Lung (tissue), 11 donors: ENCODE measurements at regions not wholly inside any gene's neighbourhood (a gene's known extent, or its start where the extent isn't known, plus 50 kb on each side); places are given as distances from the start of the nearest gene placed in this dataset.

Experiments
- ATAC-seq: fragments of 200-7000 bp; cut with Tn5 transposase; one replicate; pipeline ENCODE4 v1.9.1; 2020; ENCODE audit warnings: moderate number of reproducible peaks; ENCODE audit not compliant: insufficient read depth, low FRiP score
- DNase-seq, 3 donors: peaks; one replicate each; pipeline ENCODE4 v3.0.0-alpha.2; 2013 to 2017
- H3K27ac ChIP-seq, 2 donors: one replicate each; pipeline ENCODE4 v1.5.1; 2013; ENCODE audit warnings: mild to moderate bottlenecking in 2 of 2, moderate library complexity in 2 of 2, control low read depth in 1 of 2, inconsistent platforms in 1 of 2, low read depth in 1 of 2, low read length in 1 of 2
- H3K27me3 ChIP-seq, 3 donors: one replicate each; pipeline ENCODE4 v1.5.1; 2013; ENCODE audit warnings: low read length in 2 of 3; ENCODE audit not compliant: control insufficient read depth in 3 of 3, insufficient read depth in 3 of 3
- H3K36me3 ChIP-seq, 4 donors: one replicate each; pipeline ENCODE4 v1.5.1; 2013; ENCODE audit warnings: low read length in 4 of 4, mild to moderate bottlenecking in 1 of 4, moderate library complexity in 1 of 4; ENCODE audit not compliant: control insufficient read depth in 4 of 4, insufficient read depth in 4 of 4
- H3K4me1 ChIP-seq, 5 donors: one replicate each; pipeline ENCODE4 v1.5.1; 2013; ENCODE audit warnings: low read length in 5 of 5, mild to moderate bottlenecking in 2 of 5, moderate library complexity in 1 of 5; ENCODE audit not compliant: control insufficient read depth in 5 of 5, insufficient read depth in 5 of 5
- H3K4me3 ChIP-seq: one replicate; pipeline ENCODE4 v1.5.1; 2013; ENCODE audit warnings: mild to moderate bottlenecking, control low read depth, moderate library complexity
- H3K9ac ChIP-seq, 2 donors: one replicate each; pipeline ENCODE4 v1.5.1; 2013; ENCODE audit warnings: low read length in 2 of 2, control low read depth in 1 of 2; ENCODE audit not compliant: insufficient read depth in 1 of 2
- H3K9me3 ChIP-seq, 4 donors: one replicate each; pipeline ENCODE4 v1.5.1; 2013; ENCODE audit warnings: low read length in 3 of 4, mild to moderate bottlenecking in 1 of 4, moderate library complexity in 1 of 4; ENCODE audit not compliant: control insufficient read depth in 4 of 4, insufficient read depth in 3 of 4
- WGBS, 2 donors: extraction: QIAGEN DNeasy Blood & Tissue Kit; methylation state at CpG; one replicate each; pipeline ENCODE4 v1.1.7; 2013; 5-methylcytosine and 5-hydroxymethylcytosine counted together
- TF ChIP-seq, protein P1 (sequence below): IDR thresholded peaks from 2 replicates; pipeline ENCODE4 v1.5.1; 2012; ENCODE audit warnings: mild to moderate bottlenecking; ENCODE audit errors: control extremely low read depth, extremely low read depth
- donor health status: control.
- donor health status: control.
- donor health status: Bipolar disorder and iron deficiency.
- donor health status: healthy.
- donor health status: DM: yes; HTN: yes; CAD: no.

DNA sequence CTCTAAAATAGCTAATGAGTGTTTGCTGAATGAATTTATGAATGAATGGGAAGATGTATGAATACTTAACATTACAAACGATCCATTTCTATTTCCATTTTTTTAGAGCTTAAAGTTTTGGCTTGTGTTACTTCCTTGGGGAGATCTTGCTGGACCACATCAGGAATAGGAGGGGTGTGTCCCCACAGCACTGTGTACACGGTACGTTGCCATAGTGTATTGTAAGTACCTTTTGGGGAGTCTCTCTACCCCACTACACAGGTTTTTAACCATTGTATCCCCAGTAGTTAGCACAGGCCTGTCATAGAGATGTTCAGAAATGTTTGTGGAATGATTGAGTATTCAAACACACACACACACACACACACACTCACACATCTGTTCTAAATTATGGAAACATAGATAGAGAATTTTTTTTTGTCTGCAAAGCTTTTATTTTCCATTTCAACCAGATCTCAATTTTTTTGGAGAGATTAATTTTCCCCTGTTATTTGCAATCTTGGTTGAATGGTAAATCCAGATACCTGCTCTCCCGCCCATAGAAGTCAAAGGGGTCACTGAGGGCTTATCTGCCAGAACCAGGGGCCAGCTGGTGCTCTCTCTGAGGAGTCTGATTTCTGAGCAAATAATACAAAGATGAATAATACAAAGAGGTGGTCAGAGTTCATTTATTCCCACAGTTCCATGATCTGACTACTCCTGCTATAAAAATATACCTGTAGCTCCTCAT, 471.0 kb downstream of the INSC start:
- no peaks in the 10 kb centered on the region for H3K27me3 ChIP-seq
- no peak overlapping the region for H3K4me3 ChIP-seq
- H3K27ac ChIP-seq = no peak overlapping the region
- H3K36me3 ChIP-seq = no peaks in the 10 kb centered on the region
- no peak overlapping the region for H3K9ac ChIP-seq
- no peak for DNase-seq
- H3K9me3 ChIP-seq = peaks cover 0 to 1% (median 0%) of the 10 kb centered on the region in 4 donors
- ATAC-seq = no peak
- peaks cover 0 to 1% (median 0%) of the 10 kb centered on the region in 5 donors for H3K4me1 ChIP-seq
- 77 to 84% methylated on average over 4 of the region's 4 CpGs for WGBS, 2 donors
- TF ChIP-seq, protein P1, sequence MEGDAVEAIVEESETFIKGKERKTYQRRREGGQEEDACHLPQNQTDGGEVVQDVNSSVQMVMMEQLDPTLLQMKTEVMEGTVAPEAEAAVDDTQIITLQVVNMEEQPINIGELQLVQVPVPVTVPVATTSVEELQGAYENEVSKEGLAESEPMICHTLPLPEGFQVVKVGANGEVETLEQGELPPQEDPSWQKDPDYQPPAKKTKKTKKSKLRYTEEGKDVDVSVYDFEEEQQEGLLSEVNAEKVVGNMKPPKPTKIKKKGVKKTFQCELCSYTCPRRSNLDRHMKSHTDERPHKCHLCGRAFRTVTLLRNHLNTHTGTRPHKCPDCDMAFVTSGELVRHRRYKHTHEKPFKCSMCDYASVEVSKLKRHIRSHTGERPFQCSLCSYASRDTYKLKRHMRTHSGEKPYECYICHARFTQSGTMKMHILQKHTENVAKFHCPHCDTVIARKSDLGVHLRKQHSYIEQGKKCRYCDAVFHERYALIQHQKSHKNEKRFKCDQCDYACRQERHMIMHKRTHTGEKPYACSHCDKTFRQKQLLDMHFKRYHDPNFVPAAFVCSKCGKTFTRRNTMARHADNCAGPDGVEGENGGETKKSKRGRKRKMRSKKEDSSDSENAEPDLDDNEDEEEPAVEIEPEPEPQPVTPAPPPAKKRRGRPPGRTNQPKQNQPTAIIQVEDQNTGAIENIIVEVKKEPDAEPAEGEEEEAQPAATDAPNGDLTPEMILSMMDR = no peak

DNA sequence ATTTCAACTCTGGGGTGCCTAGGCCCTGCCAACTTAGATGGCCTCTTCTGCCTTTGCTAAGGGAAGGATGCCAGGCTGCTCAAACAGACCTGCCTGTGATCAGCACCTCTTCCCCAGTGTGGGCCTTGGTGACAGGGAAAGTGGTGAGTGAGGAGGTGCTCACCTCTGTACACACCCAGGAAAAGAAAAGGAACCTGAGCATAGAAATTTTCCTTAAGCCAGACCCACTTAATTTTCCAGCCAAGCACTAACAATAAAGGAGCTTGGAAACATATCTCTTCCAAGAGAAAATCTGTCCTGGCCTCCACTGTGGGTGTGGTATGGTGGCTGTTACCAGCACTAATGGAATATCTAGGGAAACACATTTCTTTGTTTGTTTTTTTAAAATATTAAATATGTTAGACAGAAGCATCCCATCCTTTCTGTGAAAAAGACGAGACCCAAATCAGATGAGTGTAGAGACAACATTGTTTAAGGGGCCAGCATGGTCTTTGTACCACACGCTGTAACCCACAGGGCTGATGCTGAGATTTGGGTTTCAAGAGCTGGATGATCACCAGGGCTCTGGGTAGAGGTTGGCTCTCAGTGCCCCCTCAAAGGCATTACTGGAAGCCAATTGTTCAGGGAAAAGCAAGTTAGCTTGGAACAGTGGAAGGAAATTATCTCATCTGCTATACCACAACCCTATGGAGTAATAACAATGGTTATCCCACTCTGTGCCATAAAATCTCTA, 472.2 kb downstream of the INSC start:
- Histone ChIP-seq H3K27ac (no peak overlapping the region), H3K36me3 (no peaks in the 10 kb centered on the region), H3K4me1 (peaks cover 0 to 1% (median 0%) of the 10 kb centered on the region in 5 donors), H3K9me3 (peaks cover 0 to 1% (median 0%) of the 10 kb centered on the region in 4 donors), H3K27me3 (no peaks in the 10 kb centered on the region), H3K9ac (no peak overlapping the region), H3K4me3 (no peak overlapping the region)
- ATAC-seq (no peak), DNase-seq (no peak)
- TF ChIP-seq, protein P1 = no peak
- WGBS, 2 donors = 78 to 79% methylated on average over 2 of the region's 2 CpGs

DNA sequence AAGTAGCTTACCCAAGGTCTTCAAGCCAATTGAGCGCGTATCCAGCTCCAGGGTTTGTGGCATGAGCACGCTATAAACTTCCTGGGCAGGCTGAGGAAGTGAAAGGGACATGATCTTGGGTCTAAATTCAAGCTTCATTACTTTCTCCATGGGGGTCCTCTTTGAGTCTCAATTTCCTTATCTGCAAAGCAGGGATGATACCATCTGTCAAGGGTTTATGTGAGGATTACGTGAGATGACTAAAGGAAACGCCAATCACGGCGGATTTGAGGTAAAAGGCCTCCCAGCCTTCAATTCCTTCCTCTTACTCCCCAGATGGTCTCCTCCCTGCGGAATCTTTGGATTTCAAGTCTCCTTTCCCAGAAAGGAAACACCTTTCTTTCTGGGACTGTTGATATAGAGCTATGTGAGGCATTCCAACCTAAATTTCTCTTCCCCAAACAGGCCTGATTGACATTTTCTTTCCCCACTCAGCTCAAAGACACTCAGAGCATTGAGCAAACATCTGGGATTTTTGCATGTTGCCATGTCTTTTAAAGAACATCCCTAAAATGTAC, 474.4 kb downstream of the INSC start:
- Histone ChIP-seq H3K9me3 (peaks cover 0 to 1% (median 0%) of the 10 kb centered on the region in 4 donors), H3K27ac (no peak overlapping the region), H3K9ac (no peak overlapping the region), H3K27me3 (no peaks in the 10 kb centered on the region), H3K36me3 (no peaks in the 10 kb centered on the region), H3K4me1 (peaks cover 0 to 1% (median 0%) of the 10 kb centered on the region in 5 donors), H3K4me3 (no peak overlapping the region)
- DNase-seq = no peak
- no peak for ATAC-seq
- TF ChIP-seq, protein P1 = no peak
- 76 to 84% methylated on average over 8 of the region's 8 CpGs for WGBS, 2 donors
